CD8-positive, alpha-beta memory T cell (primary cell): ENCODE measurements at regions not wholly inside any gene's neighbourhood (a gene's known extent, or its start where the extent isn't known, plus 50 kb on each side); places are given as distances from the start of the nearest gene placed in this dataset.

ENCODE experiments used
- CTCF ChIA-PET: fragments of 350-600 bp; sonication (Branson Sonifier 250); formaldehyde crosslinking; loops from one replicate; lab custom pipeline; 2021; ENCODE audit warnings: antibody characterized with exemption; lab: Charles Lee
- POLR2A ChIA-PET: fragments of 350-600 bp; sonication (Branson Sonifier 250); formaldehyde crosslinking; loops from one replicate; lab custom pipeline; 2021; ENCODE audit warnings: antibody characterized with exemption; lab: Charles Lee
- DNase-seq, 5 donors: peaks; one replicate each; pipeline versions ENCODE4 v3.0.0 to v3.0.0-alpha.2; 2020 to 2022; ENCODE audit warnings: mixed read lengths in 1 of 5
- H3K27ac ChIP-seq: one replicate; pipeline ENCODE4 v1.7.0; 2013; ENCODE audit warnings: low read depth, mild to moderate bottlenecking, low read length, moderate library complexity
- H3K27me3 ChIP-seq: 2 replicates; pipeline ENCODE4 v1.7.0; 2013; ENCODE audit warnings: low read length, mild to moderate bottlenecking; ENCODE audit not compliant: insufficient read depth, poor library complexity, severe bottlenecking
- H3K36me3 ChIP-seq: 2 replicates; pipeline ENCODE4 v1.7.0; 2013; ENCODE audit warnings: mild to moderate bottlenecking, low read length, moderate library complexity; ENCODE audit not compliant: insufficient read depth
- H3K4me1 ChIP-seq: 2 replicates; pipeline ENCODE4 v1.7.0; 2013; ENCODE audit warnings: mild to moderate bottlenecking, low read length, moderate library complexity; ENCODE audit not compliant: insufficient read depth
- H3K4me3 ChIP-seq: 2 replicates; pipeline ENCODE4 v1.7.0; 2013; ENCODE audit warnings: mild to moderate bottlenecking, low read length
- H3K9me3 ChIP-seq: 2 replicates; pipeline ENCODE4 v1.7.0; 2013; ENCODE audit warnings: mild to moderate bottlenecking, low read length
- H3K27ac Mint-ChIP-seq, 8 donors: one replicate each; pipeline ENCODE4 v1.8.0; 2020 to 2021; ENCODE audit warnings: mixed read lengths in 8 of 8, mild to moderate bottlenecking in 6 of 8, inconsistent platforms in 3 of 8, moderate library complexity in 3 of 8
- H3K27me3 Mint-ChIP-seq, 2 donors: one replicate each; pipeline ENCODE4 v1.8.0; 2020 to 2021; ENCODE audit warnings: mixed read lengths in 2 of 2, mild to moderate bottlenecking in 1 of 2, moderate library complexity in 1 of 2
- H3K36me3 Mint-ChIP-seq, 3 donors: one replicate each; pipeline ENCODE4 v1.8.0; 2020 to 2021; ENCODE audit warnings: mixed read lengths in 3 of 3, inconsistent platforms in 1 of 3, mild to moderate bottlenecking in 1 of 3
- H3K4me1 Mint-ChIP-seq, 3 donors: one replicate each; pipeline ENCODE4 v1.8.0; 2020 to 2021; ENCODE audit warnings: mixed read lengths in 3 of 3, inconsistent platforms in 1 of 3, mild to moderate bottlenecking in 1 of 3
- H3K4me3 Mint-ChIP-seq, 7 donors: one replicate each; pipeline ENCODE4 v1.8.0; 2020 to 2021; ENCODE audit warnings: mixed read lengths in 7 of 7, mild to moderate bottlenecking in 6 of 7, moderate library complexity in 4 of 7, inconsistent platforms in 2 of 7
- H3K9me3 Mint-ChIP-seq, 5 donors: one replicate each; pipeline ENCODE4 v1.8.0; 2020 to 2022; ENCODE audit warnings: mixed read lengths in 5 of 5, mild to moderate bottlenecking in 3 of 5, moderate library complexity in 2 of 5, inconsistent platforms in 1 of 5

DNA sequence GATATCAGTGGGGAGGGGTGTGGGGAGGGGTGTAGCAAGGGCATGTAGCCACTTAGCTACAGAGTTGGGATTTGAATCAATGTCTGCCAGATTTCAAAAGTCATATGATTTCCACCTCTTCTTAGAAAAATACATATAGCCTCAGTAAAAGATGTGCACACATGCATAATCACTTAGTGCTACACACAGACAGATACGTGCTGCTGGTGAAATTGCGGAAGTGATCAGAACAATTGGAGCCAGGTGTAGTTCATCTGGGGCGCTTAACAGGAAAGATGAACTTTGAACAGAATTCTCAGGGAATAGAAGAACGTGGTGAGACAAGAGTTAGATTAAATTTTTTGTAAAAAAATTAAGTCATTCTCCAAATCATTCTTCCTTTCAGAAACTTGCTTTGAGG is 333.1 kb downstream of the KCNRG start:
- DNase-seq = no peak
- Histone ChIP-seq H3K36me3 (no peaks in the 10 kb centered on the region), H3K27me3 (no peaks in the 10 kb centered on the region), H3K4me1 (no peaks in the 10 kb centered on the region), H3K27ac (no peak overlapping the region), H3K9me3 (no peaks in the 10 kb centered on the region), H3K4me3 (no peak overlapping the region)
- H3K9me3 Mint-ChIP-seq = no peaks in the 10 kb centered on the region
- POLR2A ChIA-PET = no interaction called here
- no peak overlapping the region for H3K4me3 Mint-ChIP-seq
- H3K27ac Mint-ChIP-seq = no peak overlapping the region
- H3K27me3 Mint-ChIP-seq = peaks cover 3 to 6% of the 10 kb centered on the region in 2 donors
- H3K36me3 Mint-ChIP-seq = peaks cover 0 to 7% (median 6%) of the 10 kb centered on the region in 3 donors
- CTCF ChIA-PET = no interaction called here
- H3K4me1 Mint-ChIP-seq = peaks cover 11 to 17% (median 13%) of the 10 kb centered on the region in 3 donors

DNA sequence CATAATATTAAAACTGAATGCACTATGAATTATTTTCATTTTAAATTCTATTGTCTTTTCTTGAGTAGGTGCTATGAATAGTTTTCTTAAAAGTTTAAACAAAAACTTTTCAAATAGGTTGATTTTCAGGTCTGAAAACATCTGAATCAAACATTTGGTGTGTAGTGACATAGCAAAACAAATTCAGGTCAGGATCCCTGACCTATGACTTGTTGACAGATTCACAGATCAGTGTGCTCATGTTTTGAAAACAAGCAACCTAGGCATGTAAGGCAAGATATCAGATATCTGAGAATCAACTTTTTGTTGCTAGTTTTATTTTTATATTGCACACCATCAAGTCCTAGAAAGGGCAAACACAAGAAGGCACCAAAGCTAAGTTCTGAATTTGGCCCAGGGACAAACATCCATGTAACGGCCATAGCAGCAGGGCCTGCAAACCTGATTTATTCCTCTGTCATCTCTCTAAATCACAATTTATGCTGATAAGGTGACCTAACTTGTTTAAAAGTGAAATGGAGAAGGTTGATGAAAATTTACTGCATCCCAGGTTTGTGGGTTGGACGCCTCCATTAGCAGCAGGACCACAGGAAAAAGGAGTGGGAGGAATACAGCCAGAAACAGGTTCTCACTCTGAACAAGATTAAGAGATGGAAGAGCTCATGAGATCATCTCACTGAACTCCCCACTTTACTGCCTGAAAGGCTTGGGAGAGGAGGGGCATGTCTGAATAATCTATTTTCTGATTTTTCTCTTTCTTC is 337.7 kb downstream of the KCNRG start:
- H3K36me3 ChIP-seq = no peaks in the 10 kb centered on the region
- CTCF ChIA-PET = interaction anchor here (1.0 kb wide), 1 partner anchor 34 kb away, joined by 3 read pairs; no protein-coding TSS in a partner anchor
- Mint-ChIP-seq H3K36me3 (peaks cover 0 to 2% (median 0%) of the 10 kb centered on the region in 3 donors), H3K4me3 (no peak overlapping the region), H3K9me3 (no peaks in the 10 kb centered on the region), H3K27me3 (peaks cover 0 to 1% of the 10 kb centered on the region in 2 donors), H3K27ac (peak overlapping the region in 2 of 8 donors; percentile 17 to 68), H3K4me1 (peaks cover 24 to 47% (median 28%) of the 10 kb centered on the region in 3 donors)
- H3K27me3 ChIP-seq = no peaks in the 10 kb centered on the region
- POLR2A ChIA-PET = interaction anchor here (0.7 kb wide), 1 partner anchor 209 kb away, joined by 3 read pairs; no protein-coding TSS in a partner anchor
- DNase-seq = no peak
- H3K27ac ChIP-seq = no peak overlapping the region
- no peaks in the 10 kb centered on the region for H3K4me1 ChIP-seq
- H3K4me3 ChIP-seq = no peak overlapping the region
- H3K9me3 ChIP-seq = no peaks in the 10 kb centered on the region

DNA sequence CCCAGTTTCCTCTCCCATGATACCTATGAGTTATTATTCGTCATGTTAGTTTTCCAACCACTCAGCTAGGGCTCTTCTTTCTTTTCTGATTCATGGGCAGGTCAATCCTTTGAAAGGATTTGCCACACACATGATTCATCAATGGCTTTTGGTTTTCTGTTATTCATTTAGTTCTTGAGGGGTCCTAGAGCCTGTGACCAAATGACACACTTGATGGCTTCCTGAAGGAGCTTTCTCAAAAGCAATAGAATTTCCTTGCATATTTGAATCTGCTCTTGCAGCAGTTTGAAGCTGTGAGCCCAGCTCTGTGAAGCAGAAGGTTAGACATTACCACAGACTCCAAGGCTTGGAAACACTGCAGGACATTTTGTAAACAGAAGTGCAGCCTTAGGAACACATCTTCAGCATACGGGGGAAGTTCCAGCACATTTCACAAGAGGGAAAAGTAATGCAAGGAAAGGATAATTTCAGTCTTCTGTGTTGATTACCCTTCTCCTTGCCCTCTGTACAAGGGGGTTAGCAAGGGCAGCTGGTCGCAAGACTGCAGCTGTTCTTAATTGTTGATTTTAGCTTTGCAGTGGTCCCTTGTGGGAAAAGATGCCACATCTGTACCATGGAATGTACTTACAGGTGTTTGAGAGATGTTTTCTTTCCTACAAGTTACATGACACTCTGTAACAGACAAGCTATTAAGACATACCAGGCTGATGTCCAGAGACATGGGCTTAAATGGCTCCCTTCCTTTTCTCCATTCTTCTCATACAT is 338.6 kb downstream of the KCNRG start:
- Histone ChIP-seq H3K9me3 (no peaks in the 10 kb centered on the region), H3K27me3 (no peaks in the 10 kb centered on the region), H3K4me1 (no peaks in the 10 kb centered on the region), H3K36me3 (no peaks in the 10 kb centered on the region), H3K27ac (no peak overlapping the region), H3K4me3 (no peak overlapping the region)
- H3K4me1 Mint-ChIP-seq = peaks cover 31 to 57% (median 38%) of the 10 kb centered on the region in 3 donors
- H3K4me3 Mint-ChIP-seq = peak overlapping the region in 1 of 7 donors; percentile 23
- DNase-seq = no peak
- POLR2A ChIA-PET = interaction anchor here (0.7 kb wide), 1 partner anchor 210 kb away, joined by 3 read pairs; no protein-coding TSS in a partner anchor
- H3K9me3 Mint-ChIP-seq = no peaks in the 10 kb centered on the region
- peak overlapping the region in 2 of 8 donors; percentile 18 to 68 for H3K27ac Mint-ChIP-seq
- CTCF ChIA-PET = interaction anchor here (1.0 kb wide), 1 partner anchor 35 kb away, joined by 3 read pairs; no protein-coding TSS in a partner anchor
- peaks cover 0 to 2% (median 0%) of the 10 kb centered on the region in 3 donors for H3K36me3 Mint-ChIP-seq
- H3K27me3 Mint-ChIP-seq = no peaks in the 10 kb centered on the region

DNA sequence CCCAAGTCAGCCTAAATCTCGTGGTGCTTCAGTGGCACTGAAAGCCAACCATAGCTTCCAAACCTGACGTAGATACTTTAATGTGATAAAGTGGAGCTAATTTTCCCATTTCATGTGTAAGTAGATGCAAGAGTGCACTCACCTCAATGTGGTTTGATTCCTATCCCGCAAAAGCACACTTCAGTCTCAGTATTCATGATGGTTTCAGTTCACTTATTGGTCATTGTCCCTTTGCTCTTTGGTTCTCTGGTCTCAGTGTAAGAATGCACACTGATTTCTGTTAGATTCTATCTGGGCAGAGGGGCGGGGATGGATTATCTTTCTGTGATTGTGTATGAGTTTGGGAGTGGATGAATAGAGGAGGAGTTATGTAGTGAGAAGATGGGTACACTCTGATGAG is 340.6 kb downstream of the KCNRG start:
- Mint-ChIP-seq H3K9me3 (no peaks in the 10 kb centered on the region), H3K4me3 (peak overlapping the region in 6 of 7 donors; percentile 3 to 72 (median 8)), H3K36me3 (peaks cover 0 to 2% (median 0%) of the 10 kb centered on the region in 3 donors), H3K27ac (peak overlapping the region in 6 of 8 donors; percentile 38 to 82 (median 67)), H3K27me3 (peaks cover 0 to 3% of the 10 kb centered on the region in 2 donors), H3K4me1 (peaks cover 34 to 76% (median 57%) of the 10 kb centered on the region in 3 donors)
- Histone ChIP-seq H3K27ac (no peak overlapping the region), H3K4me3 (no peak overlapping the region), H3K36me3 (no peaks in the 10 kb centered on the region), H3K9me3 (no peaks in the 10 kb centered on the region), H3K4me1 (no peaks in the 10 kb centered on the region), H3K27me3 (no peaks in the 10 kb centered on the region)
- CTCF ChIA-PET = interaction anchor here (1.1 kb wide), 1 partner anchor 18 kb away, joined by 3 read pairs; no protein-coding TSS in a partner anchor
- POLR2A ChIA-PET = no interaction called here
- DNase-seq = no peak

DNA sequence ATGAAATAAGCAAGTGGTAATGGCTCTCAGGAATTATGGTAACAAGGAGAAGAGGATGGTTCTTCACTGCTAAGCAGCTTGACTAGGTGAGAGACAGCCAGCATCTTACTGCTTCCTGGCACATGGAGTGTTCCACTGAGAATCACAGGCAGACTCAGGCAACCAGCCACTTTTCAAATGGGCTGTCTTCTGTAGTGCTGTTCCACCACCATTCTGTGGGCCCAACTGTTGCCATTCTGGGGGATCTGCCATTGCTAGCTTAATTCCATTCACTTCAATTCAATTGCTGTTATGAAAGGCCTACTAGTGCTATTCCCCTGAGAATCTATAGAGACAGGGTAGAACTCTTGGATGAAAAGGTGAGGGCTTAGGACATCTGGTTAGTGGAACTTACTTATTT is 341.9 kb downstream of the KCNRG start:
- Histone ChIP-seq H3K27me3 (no peaks in the 10 kb centered on the region), H3K27ac (no peak overlapping the region), H3K36me3 (no peaks in the 10 kb centered on the region), H3K4me3 (no peak overlapping the region), H3K9me3 (no peaks in the 10 kb centered on the region), H3K4me1 (peaks cover 7% of the 10 kb centered on the region)
- H3K36me3 Mint-ChIP-seq = no peaks in the 10 kb centered on the region
- H3K4me3 Mint-ChIP-seq = peak overlapping the region in 1 of 7 donors; percentile 56
- peaks cover 46 to 90% (median 70%) of the 10 kb centered on the region in 3 donors for H3K4me1 Mint-ChIP-seq
- ChIA-PET CTCF (interaction anchor here (1.0 kb wide), 1 partner anchor 9 kb away, joined by 4 read pairs; no protein-coding TSS in a partner anchor), POLR2A (no interaction called here)
- H3K9me3 Mint-ChIP-seq = no peaks in the 10 kb centered on the region
- H3K27ac Mint-ChIP-seq = no peak overlapping the region
- no peak for DNase-seq
- H3K27me3 Mint-ChIP-seq = peaks cover 0 to 3% of the 10 kb centered on the region in 2 donors

DNA sequence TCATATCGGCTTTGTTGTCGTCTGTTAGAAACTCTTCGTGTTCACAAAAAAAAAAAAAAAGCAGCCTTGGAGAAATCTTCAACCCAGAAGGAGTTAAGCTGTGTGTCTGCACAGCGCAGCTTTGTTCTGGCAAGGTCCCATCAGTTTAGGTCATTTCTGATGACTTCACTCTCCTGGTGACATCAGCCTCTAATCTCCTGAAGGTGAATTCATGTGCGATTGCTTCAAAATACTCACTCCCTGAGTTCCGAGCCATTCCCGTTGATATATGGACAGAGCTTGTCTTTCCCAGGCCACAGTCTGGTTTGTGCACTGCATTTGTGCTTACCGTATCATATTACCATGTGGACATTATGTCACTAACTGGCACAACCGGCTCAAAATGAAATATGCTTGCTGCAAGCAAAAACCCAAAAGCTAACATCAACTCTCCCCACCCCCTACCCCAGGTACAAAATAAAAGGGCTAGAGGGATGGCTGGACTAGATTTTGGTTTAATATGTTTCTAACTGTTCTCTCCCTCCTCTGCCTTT is 342.4 kb downstream of the KCNRG start:
- POLR2A ChIA-PET = no interaction called here
- CTCF ChIA-PET = interaction anchor here (1.0 kb wide), 1 partner anchor 8 kb away, joined by 4 read pairs; no protein-coding TSS in a partner anchor
- H3K4me1 Mint-ChIP-seq = peaks cover 50 to 95% (median 74%) of the 10 kb centered on the region in 3 donors

DNA sequence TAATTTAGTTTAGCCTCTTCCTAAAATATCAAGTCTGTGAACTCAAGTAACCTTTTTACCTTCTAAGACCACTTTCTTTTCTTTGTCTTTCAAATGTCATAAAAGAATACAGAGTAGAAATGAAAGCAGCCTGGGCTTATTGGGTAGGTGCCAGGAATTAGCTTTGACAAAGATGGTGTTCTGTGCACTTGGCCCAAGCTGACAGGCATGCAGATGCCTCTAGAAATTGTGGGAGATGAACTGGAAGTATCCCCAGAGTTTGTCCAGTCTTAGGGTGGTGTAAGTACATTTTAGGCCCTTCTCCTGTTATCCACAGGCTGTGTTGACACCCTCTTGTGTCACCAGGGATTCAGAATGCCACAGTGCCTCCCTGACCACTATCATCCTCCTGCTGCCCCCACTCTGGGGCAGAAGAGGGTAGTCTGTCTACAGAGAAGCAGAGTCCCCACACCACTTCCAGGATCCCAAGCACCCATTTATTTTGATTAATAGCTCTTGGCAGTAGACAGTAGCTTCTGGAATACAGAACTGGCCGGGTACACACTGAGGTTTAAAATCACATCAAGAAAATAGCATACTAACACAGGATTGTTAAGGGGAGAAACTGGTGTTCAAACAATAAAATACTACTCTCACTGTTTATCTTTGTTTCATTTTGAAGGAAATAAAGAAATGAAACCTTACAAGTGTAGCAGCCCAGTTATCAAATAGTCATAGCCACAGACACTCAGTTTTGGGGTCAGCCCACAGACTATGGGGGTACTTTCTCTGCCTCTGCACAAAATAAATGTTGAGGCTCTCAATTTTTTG is 343.2 kb downstream of the KCNRG start:
- POLR2A ChIA-PET = no interaction called here
- no peak overlapping the region for H3K4me3 ChIP-seq
- no peaks in the 10 kb centered on the region for H3K9me3 ChIP-seq
- H3K4me1 Mint-ChIP-seq = peaks cover 47 to 91% (median 74%) of the 10 kb centered on the region in 3 donors
- H3K27ac Mint-ChIP-seq = peak overlapping the region in 4 of 8 donors; percentile 6 to 61 (median 45)
- CTCF ChIA-PET = no interaction called here
- no peaks in the 10 kb centered on the region for H3K36me3 Mint-ChIP-seq
- H3K27me3 Mint-ChIP-seq = peaks cover 0 to 3% of the 10 kb centered on the region in 2 donors
- H3K4me3 Mint-ChIP-seq = peak overlapping the region in 1 of 7 donors; percentile 57
- DNase-seq = no peak
- no peaks in the 10 kb centered on the region for H3K9me3 Mint-ChIP-seq
- H3K27ac ChIP-seq = no peak overlapping the region
- H3K27me3 ChIP-seq = no peaks in the 10 kb centered on the region
- H3K4me1 ChIP-seq = peaks cover 7% of the 10 kb centered on the region
- H3K36me3 ChIP-seq = no peaks in the 10 kb centered on the region

More for the DNA sequence above, 342.4 kb downstream of the KCNRG start:
- Mint-ChIP-seq H3K9me3 (no peaks in the 10 kb centered on the region), H3K27ac (peak overlapping the region in 3 of 8 donors; percentile 28 to 61 (median 60)), H3K36me3 (no peaks in the 10 kb centered on the region), H3K27me3 (peaks cover 0 to 3% of the 10 kb centered on the region in 2 donors), H3K4me3 (no peak overlapping the region)
- Histone ChIP-seq H3K27me3 (no peaks in the 10 kb centered on the region), H3K4me1 (peaks cover 7% of the 10 kb centered on the region), H3K9me3 (no peaks in the 10 kb centered on the region), H3K36me3 (no peaks in the 10 kb centered on the region), H3K4me3 (no peak overlapping the region), H3K27ac (no peak overlapping the region)
- DNase-seq = no peak
